ENCODE measurements at regions not wholly inside any gene's neighbourhood (a gene's known extent, or its start where the extent isn't known, plus 50 kb on each side); places are given as distances from the start of the nearest gene placed in this dataset.

- H2BK15ac ChIP-seq (ENCODE audit: low read depth, low read length) = no peak overlapping the region
- peak; percentile 64 for ATAC-seq (ENCODE audit: low read depth)
Observed at GRCh38 chr11:112343368-112344039, 82.8 kb upstream of the PLET1 start.

More at GRCh38 chr11:112343368-112344039, 82.8 kb upstream of the PLET1 start:
- no peak overlapping the region for H3K9ac ChIP-seq (ENCODE audit: low read depth, low read length)
- H3K27me3 ChIP-seq (ENCODE audit: control insufficient read depth, insufficient read depth, low read length) = peaks cover 2% of the 10 kb centered on the region; the same call in 1 of the 2 replicates
- no TSS peak for BruUV-seq (replicated peaks)
- peak; percentile 54 for DNase-seq
- peak overlapping the region; percentile 58; the same call in 1 of the 2 replicates for H2AK5ac ChIP-seq (ENCODE audit: low read depth, low read length)
- no peak overlapping the region for H3K27ac ChIP-seq (ENCODE audit: insufficient read depth, low read length)
- H3K4me3 ChIP-seq (ENCODE audit: insufficient read depth, low read depth, low read length) = no peak overlapping the region
- no peak overlapping the region for H3K4me2 ChIP-seq (ENCODE audit: low read depth, low read length)
- intact Hi-C loops (cut with micrococcal nuclease) = no loop called here
- CTCF ChIA-PET = no interaction called here
- no peaks in the 10 kb centered on the region for H3K36me3 ChIP-seq (ENCODE audit: control insufficient read depth, insufficient read depth, low read length)
- H3K56ac ChIP-seq (ENCODE audit: extremely low read depth, insufficient read depth, low read length) = no peak overlapping the region
- H2BK120ac ChIP-seq (ENCODE audit: low read depth, low read length) = no peak overlapping the region
- peak overlapping the region; percentile 23 for H2AK9ac ChIP-seq (replicated peaks; ENCODE audit: low read depth, low read length, poor library complexity)
- no peak overlapping the region for H2BK5ac ChIP-seq (ENCODE audit: low read depth, low read length, poor library complexity, severe bottlenecking)
- H3K14ac ChIP-seq (replicated peaks; ENCODE audit: low read depth, low read length) = no peak overlapping the region
- peaks cover 12% of the 10 kb centered on the region for H3K9me1 ChIP-seq (ENCODE audit: insufficient read depth, low read length)
- H3K4me1 ChIP-seq (ENCODE audit: control insufficient read depth, insufficient read depth, low read length) = peaks cover 6% of the 10 kb centered on the region; the same call in 1 of the 2 replicates
- dilution Hi-C loops (cut with HindIII; ENCODE audit: low sequenced_read_pairs, unreplicated experiment) = no loop called here
- H3K18ac ChIP-seq (ENCODE audit: low read depth, low read length) = peak overlapping the region; percentile 31; the same call in 1 of the 2 replicates
- POLR2A ChIA-PET (ENCODE audit: unreplicated experiment) = no interaction called here
- no CpG with 5 or more reads among the region's 6 CpGs for WGBS, 2 experiments (ENCODE audit: extremely low coverage in 2 of 2, insufficient read length in 1 of 2)
- in situ Hi-C loops (cut with MboI; ENCODE audit: low sequenced_read_pairs) = no loop called here
- H4K8ac ChIP-seq (ENCODE audit: low read depth in 2 of 2, low read length in 2 of 2) = no peak overlapping the region
- no peak overlapping the region for H4K5ac ChIP-seq (ENCODE audit: low read depth, low read length)
- no peak overlapping the region for H3K4ac ChIP-seq (ENCODE audit: low read depth, low read length)
- TF ChIP-seq USF2 (IDR thresholded peaks at IDR 0.05; ENCODE audit: low read depth, low read length) = no peak
- no peak for TF ChIP-seq NFE2L2 (IDR thresholded peaks at IDR 0.05; ENCODE audit: low read depth, low read length)
- no peak for TF ChIP-seq SMC3 (IDR thresholded peaks at IDR 0.05; ENCODE audit: low read depth, low read length)
- no peak for TF ChIP-seq POLR2A (IDR thresholded peaks at IDR 0.05; ENCODE audit: low read depth, low read length)
- H4K91ac ChIP-seq (ENCODE audit: insufficient read depth, low read depth, low read length) = no peak overlapping the region; the same call in 1 of the 2 replicates
- no peak overlapping the region for H3K23ac ChIP-seq (ENCODE audit: low read depth, low read length)
- H4K20me1 ChIP-seq (ENCODE audit: insufficient read depth, low read length) = no peaks in the 10 kb centered on the region
- H2AFZ ChIP-seq (replicated peaks; ENCODE audit: low read length, poor library complexity) = no peak overlapping the region
- no peaks in the 10 kb centered on the region for H3K9me3 ChIP-seq (ENCODE audit: control insufficient read depth, insufficient read depth, low read length)
- H3K79me1 ChIP-seq (ENCODE audit: low read depth in 1 of 2, low read length in 2 of 2) = no peaks in the 10 kb centered on the region
- no peak overlapping the region for H2BK20ac ChIP-seq (ENCODE audit: low read depth, low read length)
